Trophoblast cell (in vitro differentiated cells and primary cell): ENCODE measurements at regions not wholly inside any gene's neighbourhood (a gene's known extent, or its start where the extent isn't known, plus 50 kb on each side); places are given as distances from the start of the nearest gene placed in this dataset.
A peak's percentile ranks its signal among the peaks of the same experiment; 100 is the strongest.

Source experiments
- DNase-seq, 2 donors: peaks; one replicate each; pipeline ENCODE4 v3.0.0-alpha.2; 2016
- H2AFZ ChIP-seq: 2 replicates; pipeline ENCODE4 v1.6.1; 2013; ENCODE audit warnings: low read length, moderate library complexity, mild to moderate bottlenecking; ENCODE audit not compliant: insufficient read depth, poor library complexity
- H2AK5ac ChIP-seq: 2 replicates; pipeline ENCODE4 v1.6.1; 2013; ENCODE audit warnings: mild to moderate bottlenecking, low read length
- H2BK120ac ChIP-seq: 2 replicates; pipeline ENCODE4 v1.6.1; 2013; ENCODE audit warnings: low read length, mild to moderate bottlenecking, moderate library complexity; ENCODE audit not compliant: insufficient read depth, poor library complexity
- H2BK12ac ChIP-seq: 2 replicates; pipeline ENCODE4 v1.6.1; 2013; ENCODE audit warnings: mild to moderate bottlenecking, low read length, moderate library complexity
- H2BK5ac ChIP-seq: 2 replicates; pipeline ENCODE4 v1.6.1; 2013; ENCODE audit warnings: low read length, low read depth, moderate library complexity, mild to moderate bottlenecking; ENCODE audit not compliant: poor library complexity
- H3K14ac ChIP-seq: 2 replicates; pipeline ENCODE4 v1.6.1; 2013; ENCODE audit warnings: mild to moderate bottlenecking, low read length
- H3K18ac ChIP-seq: 2 replicates; pipeline ENCODE4 v1.6.1; 2013; ENCODE audit warnings: mild to moderate bottlenecking, low read length
- H3K23ac ChIP-seq: 2 replicates; pipeline ENCODE4 v1.6.1; 2013; ENCODE audit warnings: low read length
- H3K27ac ChIP-seq: 2 replicates; pipeline ENCODE4 v1.5.1; 2013; ENCODE audit warnings: low read depth, mild to moderate bottlenecking, inconsistent platforms, low read length, moderate library complexity
- H3K27me3 ChIP-seq: 2 replicates; pipeline ENCODE4 v1.6.1; 2013; ENCODE audit warnings: inconsistent platforms, mild to moderate bottlenecking, low read length, moderate library complexity; ENCODE audit not compliant: insufficient read depth
- H3K36me3 ChIP-seq, 2 experiments: 1 replicate in 1 of 2; 2 replicates in 1 of 2; pipeline ENCODE4 v1.6.1; 2013; ENCODE audit warnings: low read length in 2 of 2, mild to moderate bottlenecking in 2 of 2, moderate library complexity in 1 of 2; ENCODE audit not compliant: insufficient read depth in 2 of 2, control insufficient read depth in 1 of 2
- H3K4ac ChIP-seq: 2 replicates; pipeline ENCODE4 v1.6.1; 2013; ENCODE audit warnings: low read depth, mild to moderate bottlenecking, low read length, moderate library complexity
- H3K4me1 ChIP-seq, 2 experiments: 1 replicate in 1 of 2; 2 replicates in 1 of 2; pipeline ENCODE4 v1.6.1; 2013; ENCODE audit warnings: low read length in 2 of 2, mild to moderate bottlenecking in 2 of 2, moderate library complexity in 1 of 2; ENCODE audit not compliant: insufficient read depth in 2 of 2, control insufficient read depth in 1 of 2
- H3K4me2 ChIP-seq: 2 replicates; pipeline ENCODE4 v1.6.1; 2013; ENCODE audit warnings: inconsistent platforms, mild to moderate bottlenecking, low read length, moderate library complexity
- H3K4me3 ChIP-seq: 2 replicates; pipeline ENCODE4 v1.5.1; 2013; ENCODE audit warnings: mild to moderate bottlenecking, low read depth, low read length, inconsistent platforms
- H3K79me1 ChIP-seq: one replicate; pipeline ENCODE4 v1.6.1; 2013; ENCODE audit warnings: low read length
- H3K79me2 ChIP-seq: 2 replicates; pipeline ENCODE4 v1.6.1; 2013; ENCODE audit warnings: low read length, mild to moderate bottlenecking; ENCODE audit not compliant: control insufficient read depth, insufficient read depth, poor library complexity
- H3K9ac ChIP-seq: 2 replicates; pipeline ENCODE4 v1.6.1; 2013; ENCODE audit warnings: mild to moderate bottlenecking, low read length
- H3K9me3 ChIP-seq: 2 replicates; pipeline ENCODE4 v1.6.1; 2013; ENCODE audit warnings: low read depth, mild to moderate bottlenecking, control low read depth, inconsistent platforms, low read length; ENCODE audit not compliant: insufficient read depth
- H4K12ac ChIP-seq: 2 replicates; pipeline ENCODE4 v1.6.1; 2013; ENCODE audit warnings: low read depth, mild to moderate bottlenecking, low read length, moderate library complexity
- H4K8ac ChIP-seq: 2 replicates; pipeline ENCODE4 v1.6.1; 2013; ENCODE audit warnings: low read depth, mild to moderate bottlenecking, low read length, moderate library complexity
- H4K91ac ChIP-seq: one replicate; pipeline ENCODE4 v1.6.1; 2013; ENCODE audit warnings: low read depth, mild to moderate bottlenecking, low read length, moderate library complexity
- WGBS: extraction: QIAGEN DNeasy Blood & Tissue Kit; methylation state at CpG from one replicate; pipeline ENCODE4 v1.1.7; 2013; ENCODE audit warnings: missing lambda C conversion rate; ENCODE audit not compliant: insufficient read length, insufficient coverage; ENCODE audit errors: extremely low coverage; 5-methylcytosine and 5-hydroxymethylcytosine counted together

DNA sequence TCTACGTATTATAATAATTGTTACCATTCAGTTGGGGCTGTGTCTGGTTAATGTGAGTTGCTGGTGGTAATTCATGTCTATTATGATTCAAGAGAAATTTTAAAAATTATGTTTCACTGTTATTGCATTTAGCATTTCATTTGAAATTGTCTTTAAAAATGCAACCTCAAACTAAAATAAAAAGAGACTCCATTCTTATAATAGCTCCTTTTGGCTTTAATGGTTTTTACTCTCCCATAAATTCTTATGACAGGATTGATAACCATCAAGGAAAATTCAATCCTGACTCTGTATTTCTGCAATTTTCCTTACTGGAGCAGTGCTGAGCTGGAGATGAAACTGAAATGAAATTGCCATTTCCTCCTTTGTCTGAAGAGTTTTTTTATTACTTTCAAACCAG is 262.7 kb downstream of the REEP3 start:
- no peaks in the 10 kb centered on the region for H3K27me3 ChIP-seq
- no peak overlapping the region for H3K27ac ChIP-seq
- H3K4me2 ChIP-seq: no peak overlapping the region
- no peak overlapping the region for H3K18ac ChIP-seq
- no peak overlapping the region for H3K4ac ChIP-seq
- H3K9me3 ChIP-seq: no peaks in the 10 kb centered on the region
- H3K23ac ChIP-seq: no peak overlapping the region
- no peak overlapping the region for H2AK5ac ChIP-seq
- no peaks in the 10 kb centered on the region for H3K36me3 ChIP-seq
- H2BK12ac ChIP-seq: no peak overlapping the region
- no peaks in the 10 kb centered on the region for H3K79me2 ChIP-seq
- H3K9ac ChIP-seq: no peak overlapping the region
- no peak overlapping the region for H3K4me3 ChIP-seq
- no peak overlapping the region for H4K91ac ChIP-seq
- H3K4me1 ChIP-seq: no peaks in the 10 kb centered on the region
- no peak overlapping the region for H4K12ac ChIP-seq
- H2BK120ac ChIP-seq: no peak overlapping the region
- H2BK5ac ChIP-seq: no peak overlapping the region
- DNase-seq: no peak
- no peak overlapping the region for H2AFZ ChIP-seq
- H3K14ac ChIP-seq: no peak overlapping the region
- WGBS: no CpG with 5 or more reads among the region's 1 CpG
- H3K79me1 ChIP-seq: no peaks in the 10 kb centered on the region
- H4K8ac ChIP-seq: no peak overlapping the region

DNA sequence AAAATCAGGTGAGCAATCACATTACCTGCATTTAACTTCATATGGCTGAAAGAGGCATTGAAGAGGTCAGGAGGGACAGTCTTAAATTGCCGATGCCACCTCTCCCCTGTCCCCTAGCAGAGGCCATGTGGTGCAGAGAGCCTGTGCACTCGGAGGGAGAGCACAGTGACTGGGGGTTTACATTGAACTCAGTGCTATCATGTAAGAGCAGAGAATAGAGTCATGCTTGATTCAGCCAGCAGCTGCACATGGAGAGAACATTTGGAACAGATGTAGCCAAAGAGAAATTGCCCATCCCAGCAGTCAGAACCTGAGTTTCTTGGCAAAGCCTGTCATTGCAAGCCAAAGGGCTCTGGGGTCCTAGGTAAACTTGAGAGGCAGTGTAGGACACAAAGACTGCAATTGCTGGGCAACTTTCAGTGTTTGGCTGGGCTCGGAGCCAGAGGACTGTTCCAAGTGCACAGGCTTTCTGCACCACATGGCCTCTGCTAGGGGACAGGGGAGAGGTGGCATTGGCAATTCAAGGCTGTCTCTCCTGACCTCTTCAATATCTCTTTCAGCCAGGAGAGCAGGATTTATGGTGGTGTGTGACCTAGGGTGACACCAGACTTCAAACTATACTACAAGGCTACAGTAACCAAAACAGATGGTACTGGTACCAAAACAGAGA is 267.1 kb downstream of the REEP3 start:
- no peak overlapping the region for H3K9ac ChIP-seq
- no peaks in the 10 kb centered on the region for H3K79me2 ChIP-seq
- H2AK5ac ChIP-seq: no peak overlapping the region
- H4K8ac ChIP-seq: no peak overlapping the region
- no peaks in the 10 kb centered on the region for H3K36me3 ChIP-seq
- H2AFZ ChIP-seq: no peak overlapping the region
- H2BK5ac ChIP-seq: no peak overlapping the region
- peak overlapping the region; percentile 12 for H3K4me2 ChIP-seq
- no peak overlapping the region for H4K12ac ChIP-seq
- H3K4ac ChIP-seq: no peak overlapping the region
- no peak for DNase-seq
- no peaks in the 10 kb centered on the region for H3K9me3 ChIP-seq
- no peak overlapping the region for H3K4me3 ChIP-seq
- no peak overlapping the region for H3K27ac ChIP-seq
- H3K18ac ChIP-seq: no peak overlapping the region
- no peaks in the 10 kb centered on the region for H3K79me1 ChIP-seq
- H3K4me1 ChIP-seq: no peaks in the 10 kb centered on the region
- no peak overlapping the region for H2BK120ac ChIP-seq
- no peak overlapping the region for H4K91ac ChIP-seq
- no peak overlapping the region for H3K14ac ChIP-seq
- WGBS: no CpG with 5 or more reads among the region's 3 CpGs
- H3K23ac ChIP-seq: no peak overlapping the region
- no peak overlapping the region for H2BK12ac ChIP-seq
- no peaks in the 10 kb centered on the region for H3K27me3 ChIP-seq

DNA sequence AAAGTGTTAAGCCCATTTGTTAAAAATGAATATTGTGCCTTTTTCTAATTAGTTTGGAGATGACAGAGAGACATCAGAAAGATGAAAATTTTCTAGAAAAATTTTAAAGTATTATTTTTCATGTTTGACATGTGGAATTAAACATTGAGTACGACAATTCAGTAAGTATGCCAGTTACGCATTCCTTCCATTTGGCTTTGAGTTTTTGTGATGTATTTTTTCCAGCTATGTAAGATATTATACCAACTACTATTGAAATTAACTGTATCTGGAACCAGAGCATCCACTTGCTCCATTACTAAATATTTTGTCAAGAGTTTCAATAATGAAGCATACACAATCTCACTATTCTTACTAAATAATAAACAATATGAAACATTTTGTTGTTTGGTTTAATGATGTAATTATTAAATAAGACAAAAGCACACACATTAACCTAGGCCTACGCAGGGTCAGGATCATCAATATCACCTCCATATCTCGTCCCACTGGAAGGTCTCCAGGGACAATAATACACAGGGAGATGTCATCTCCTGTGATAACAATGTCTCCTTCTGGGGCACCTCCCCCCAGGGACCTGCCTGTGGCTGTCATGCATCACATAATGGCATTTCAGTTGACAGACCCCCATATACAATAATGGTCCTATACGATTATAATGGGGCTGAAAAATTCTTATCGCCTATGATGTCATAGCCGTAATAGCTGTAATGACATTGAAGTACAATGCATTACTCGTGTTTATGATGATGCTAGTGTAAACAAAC is 274.1 kb downstream of the REEP3 start:
- Histone ChIP-seq H3K4me1 (peaks cover 0 to 2% of the 10 kb centered on the region in 2 experiments), H3K18ac (no peak overlapping the region), H4K8ac (no peak overlapping the region), H3K9ac (no peak overlapping the region), H3K9me3 (no peaks in the 10 kb centered on the region), H2BK12ac (no peak overlapping the region), H3K4me3 (no peak overlapping the region), H2AK5ac (no peak overlapping the region), H2BK120ac (no peak overlapping the region), H3K79me1 (no peaks in the 10 kb centered on the region), H3K14ac (no peak overlapping the region), H3K36me3 (no peaks in the 10 kb centered on the region), H4K12ac (no peak overlapping the region), H3K4me2 (no peak overlapping the region), H3K27ac (no peak overlapping the region), H2AFZ (no peak overlapping the region), H3K4ac (no peak overlapping the region), H4K91ac (no peak overlapping the region), H2BK5ac (no peak overlapping the region), H3K23ac (no peak overlapping the region), H3K79me2 (no peaks in the 10 kb centered on the region), H3K27me3 (no peaks in the 10 kb centered on the region)
- WGBS: no CpG with 5 or more reads among the region's 8 CpGs
- DNase-seq: no peak

DNA sequence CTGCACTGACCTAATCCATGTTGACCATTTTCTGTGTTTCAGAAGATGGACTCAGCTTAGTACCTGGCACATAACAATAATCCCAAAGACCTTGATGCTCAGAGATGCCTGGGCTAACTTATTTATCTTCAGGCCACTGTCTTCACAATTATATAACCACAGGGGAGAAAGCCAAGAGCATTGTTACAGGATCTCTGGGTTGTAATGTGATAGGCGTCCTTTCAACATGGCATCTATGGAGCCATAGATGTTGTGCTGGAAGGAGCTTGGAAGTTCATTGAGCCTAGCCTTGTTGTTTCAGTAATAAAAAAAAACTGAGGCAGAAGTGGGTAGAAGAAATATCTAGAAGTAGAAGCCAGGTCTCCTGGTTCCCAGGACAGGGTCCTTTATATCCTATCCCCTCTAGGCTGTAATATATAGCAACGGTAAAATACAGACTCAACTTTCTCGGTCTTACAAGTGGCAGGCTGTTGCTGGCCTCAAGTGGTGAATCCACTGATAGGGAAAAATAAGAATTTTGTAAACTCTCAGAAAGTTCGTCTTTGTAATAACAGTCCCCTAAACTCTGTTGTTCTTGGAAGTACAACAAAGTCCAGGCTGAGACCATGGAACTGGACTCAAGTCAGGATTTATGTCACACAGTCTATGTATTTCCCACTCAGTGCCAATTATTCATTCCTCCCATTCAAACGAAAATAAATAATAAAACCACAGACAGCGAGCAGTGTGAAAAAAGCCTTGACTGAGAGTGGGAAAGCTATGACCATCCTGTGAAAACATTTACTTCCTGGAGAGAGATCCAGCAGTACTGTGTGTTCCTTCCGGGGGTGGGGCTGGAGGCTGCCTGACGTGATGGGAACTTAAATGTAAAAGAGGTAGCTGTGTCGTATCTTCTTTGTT is 277.6 kb downstream of the REEP3 start:
- H3K4me3 ChIP-seq: no peak overlapping the region
- H4K91ac ChIP-seq: no peak overlapping the region
- H3K36me3 ChIP-seq: no peaks in the 10 kb centered on the region
- no CpG with 5 or more reads among the region's 9 CpGs for WGBS
- no peak overlapping the region for H2AK5ac ChIP-seq
- DNase-seq: no peak
- no peak overlapping the region for H4K12ac ChIP-seq
- no peak overlapping the region for H3K14ac ChIP-seq
- no peaks in the 10 kb centered on the region for H3K79me2 ChIP-seq
- H2BK120ac ChIP-seq: no peak overlapping the region
- H3K79me1 ChIP-seq: no peaks in the 10 kb centered on the region
- no peak overlapping the region for H3K9ac ChIP-seq
- H3K4ac ChIP-seq: no peak overlapping the region
- H4K8ac ChIP-seq: no peak overlapping the region
- no peak overlapping the region for H3K23ac ChIP-seq
- peaks cover 0 to 2% of the 10 kb centered on the region in 2 experiments for H3K4me1 ChIP-seq
- no peaks in the 10 kb centered on the region for H3K9me3 ChIP-seq
- no peak overlapping the region for H3K4me2 ChIP-seq
- H2BK5ac ChIP-seq: no peak overlapping the region
- H3K18ac ChIP-seq: no peak overlapping the region
- H2AFZ ChIP-seq: peak overlapping the region; percentile 54
- H3K27ac ChIP-seq: no peak overlapping the region
- H3K27me3 ChIP-seq: no peaks in the 10 kb centered on the region
- H2BK12ac ChIP-seq: no peak overlapping the region
